ENCODE measurements at regions not wholly inside any gene's neighbourhood (a gene's known extent, or its start where the extent isn't known, plus 50 kb on each side); places are given as distances from the start of the nearest gene placed in this dataset.

DNA sequence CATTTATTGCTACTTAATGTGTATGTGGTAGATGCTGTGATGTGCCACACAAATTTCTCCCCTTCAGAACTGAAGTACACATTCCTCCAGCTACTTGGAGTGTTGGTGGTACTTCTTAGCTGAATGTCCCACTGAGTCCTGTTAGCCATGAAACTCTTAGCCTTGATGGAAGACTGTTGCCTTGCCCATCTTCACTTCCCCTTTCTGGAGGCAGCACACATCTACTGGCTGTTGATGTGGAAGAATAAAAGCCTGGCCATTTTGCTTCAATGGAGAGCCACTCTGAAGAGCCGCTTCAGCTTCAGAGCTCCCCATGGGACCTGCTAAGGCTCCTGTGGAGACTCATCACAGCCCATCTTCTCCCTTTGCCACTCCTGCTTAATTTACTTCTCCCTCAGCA is 157.7 kb upstream of the PITX2 start:
- Histone ChIP-seq H3K4me1 (no peaks in the 10 kb centered on the region), H3K36me3 (no peaks in the 10 kb centered on the region), H3K9me3 (peaks cover 0 to 4% (median 0%) of the 10 kb centered on the region in 4 donors), H3K4me3 (no peak overlapping the region), H3K27me3 (no peaks in the 10 kb centered on the region), H3K27ac (no peak overlapping the region)
- no peak for ATAC-seq
- DNase-seq = no peak
- TF ChIP-seq POLR2A (IDR thresholded peaks at IDR 0.05) = no peak
- TF ChIP-seq, protein P1, sequence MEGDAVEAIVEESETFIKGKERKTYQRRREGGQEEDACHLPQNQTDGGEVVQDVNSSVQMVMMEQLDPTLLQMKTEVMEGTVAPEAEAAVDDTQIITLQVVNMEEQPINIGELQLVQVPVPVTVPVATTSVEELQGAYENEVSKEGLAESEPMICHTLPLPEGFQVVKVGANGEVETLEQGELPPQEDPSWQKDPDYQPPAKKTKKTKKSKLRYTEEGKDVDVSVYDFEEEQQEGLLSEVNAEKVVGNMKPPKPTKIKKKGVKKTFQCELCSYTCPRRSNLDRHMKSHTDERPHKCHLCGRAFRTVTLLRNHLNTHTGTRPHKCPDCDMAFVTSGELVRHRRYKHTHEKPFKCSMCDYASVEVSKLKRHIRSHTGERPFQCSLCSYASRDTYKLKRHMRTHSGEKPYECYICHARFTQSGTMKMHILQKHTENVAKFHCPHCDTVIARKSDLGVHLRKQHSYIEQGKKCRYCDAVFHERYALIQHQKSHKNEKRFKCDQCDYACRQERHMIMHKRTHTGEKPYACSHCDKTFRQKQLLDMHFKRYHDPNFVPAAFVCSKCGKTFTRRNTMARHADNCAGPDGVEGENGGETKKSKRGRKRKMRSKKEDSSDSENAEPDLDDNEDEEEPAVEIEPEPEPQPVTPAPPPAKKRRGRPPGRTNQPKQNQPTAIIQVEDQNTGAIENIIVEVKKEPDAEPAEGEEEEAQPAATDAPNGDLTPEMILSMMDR (IDR thresholded peaks at IDR 0.05) = no peak
- WGBS (ENCODE audit: insufficient coverage, low coverage, low lambda C conversion rate, missing lambda C conversion rate) = no CpG with 5 or more reads among the region's 1 CpG
- intact Hi-C loops (cut with DNase I) = no loop called here

DNA sequence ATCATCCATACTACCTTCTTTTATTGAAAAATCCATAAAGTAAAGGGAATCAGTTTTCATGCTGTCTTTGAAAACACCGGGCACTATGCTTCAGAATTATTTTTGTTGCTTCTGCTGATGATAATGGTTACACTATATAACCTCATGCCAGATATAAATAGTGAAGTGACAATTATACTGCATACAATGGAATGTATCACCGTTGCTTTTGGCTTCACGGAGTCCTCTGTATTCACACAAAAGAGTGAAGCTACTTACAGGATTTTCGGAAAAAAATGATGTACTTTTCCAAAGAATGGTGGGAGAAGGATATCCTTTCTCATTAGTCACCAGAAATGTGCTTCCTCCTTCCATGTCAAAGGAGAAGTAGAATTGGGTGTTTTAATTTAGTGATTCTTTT is 159.1 kb upstream of the PITX2 start:
- ATAC-seq (no peak), DNase-seq (no peak)
- Histone ChIP-seq H3K4me3 (no peak overlapping the region), H3K9me3 (peaks cover 0 to 4% (median 0%) of the 10 kb centered on the region in 4 donors), H3K36me3 (no peaks in the 10 kb centered on the region), H3K27ac (no peak overlapping the region), H3K27me3 (no peaks in the 10 kb centered on the region), H3K4me1 (no peaks in the 10 kb centered on the region)
- TF ChIP-seq POLR2A (IDR thresholded peaks at IDR 0.05) = no peak
- TF ChIP-seq, protein P1 (IDR thresholded peaks at IDR 0.05) = no peak
- 55% methylated on average over 4 of the region's 4 CpGs for WGBS (ENCODE audit: insufficient coverage, low coverage, low lambda C conversion rate, missing lambda C conversion rate)
- intact Hi-C loops (cut with DNase I) = no loop called here

DNA sequence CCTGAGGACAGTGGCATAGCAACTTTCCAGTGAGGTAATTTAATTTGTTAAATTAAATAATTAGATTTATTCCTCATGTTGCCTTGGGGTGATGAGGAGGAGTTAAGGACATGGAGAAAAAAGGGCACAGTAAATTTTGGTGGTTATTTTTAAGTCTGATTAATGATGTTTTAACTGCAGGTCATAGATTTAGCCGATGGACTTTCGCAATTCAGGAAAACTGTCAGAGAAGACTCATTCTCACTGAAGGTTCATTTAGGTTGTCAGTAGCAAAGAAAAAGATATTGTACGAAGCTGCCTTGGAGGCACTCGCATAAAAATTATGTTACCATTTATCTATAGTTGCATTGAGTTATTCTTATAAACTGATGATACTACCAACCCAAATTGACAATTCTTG is 164.2 kb upstream of the PITX2 start:
- Histone ChIP-seq H3K9me3 (peaks cover 0 to 4% (median 0%) of the 10 kb centered on the region in 4 donors), H3K36me3 (no peaks in the 10 kb centered on the region), H3K27ac (no peak overlapping the region), H3K4me1 (no peaks in the 10 kb centered on the region), H3K27me3 (no peaks in the 10 kb centered on the region), H3K4me3 (no peak overlapping the region)
- ATAC-seq (no peak), DNase-seq (no peak)
- no peak for TF ChIP-seq POLR2A (IDR thresholded peaks at IDR 0.05)
- TF ChIP-seq, protein P1 (IDR thresholded peaks at IDR 0.05) = no peak
- intact Hi-C loops (cut with DNase I) = no loop called here
- WGBS (ENCODE audit: insufficient coverage, low coverage, low lambda C conversion rate, missing lambda C conversion rate) = 56% methylated on average over 4 of the region's 4 CpGs

DNA sequence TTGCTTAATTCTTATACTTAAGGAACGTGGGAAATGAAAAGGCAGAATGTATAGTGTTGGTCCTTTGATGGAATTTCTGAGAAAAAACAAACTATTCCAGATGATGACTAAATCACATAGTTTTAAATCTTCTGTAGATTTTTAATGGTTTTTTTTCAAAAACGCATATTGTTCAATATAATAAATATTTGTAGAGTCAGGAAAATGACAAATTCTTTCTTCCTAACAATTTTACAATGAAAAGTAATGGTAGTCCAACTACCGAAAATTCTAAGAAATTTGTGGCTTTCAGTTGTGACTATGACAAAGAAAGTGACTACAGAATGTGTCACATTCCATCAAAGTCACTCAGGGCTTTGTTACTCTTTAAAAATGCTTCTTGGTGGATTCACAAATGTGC is 164.8 kb upstream of the PITX2 start:
- no peak overlapping the region for H3K4me3 ChIP-seq
- no peak for ATAC-seq

More for the DNA sequence above, 164.8 kb upstream of the PITX2 start:
- no peak for DNase-seq
- WGBS (ENCODE audit: insufficient coverage, low coverage, low lambda C conversion rate, missing lambda C conversion rate) = 32% methylated on average over 3 of the region's 3 CpGs
- intact Hi-C loops (cut with DNase I) = no loop called here
- Histone ChIP-seq H3K9me3 (peaks cover 0 to 4% (median 0%) of the 10 kb centered on the region in 4 donors), H3K27ac (no peak overlapping the region), H3K4me1 (no peaks in the 10 kb centered on the region), H3K27me3 (no peaks in the 10 kb centered on the region), H3K36me3 (no peaks in the 10 kb centered on the region)
- TF ChIP-seq, protein P1 (IDR thresholded peaks at IDR 0.05) = no peak
- no peak for TF ChIP-seq POLR2A (IDR thresholded peaks at IDR 0.05)

All from right lobe of liver (tissue), 6 donors.